ENCODE measurements at regions not wholly inside any gene's neighbourhood (a gene's known extent, or its start where the extent isn't known, plus 50 kb on each side); places are given as distances from the start of the nearest gene placed in this dataset.
"Not testable (repeated sequence)": the region's sequence is repeated elsewhere in the genome, so short reads cannot be mapped to it uniquely, and the experiment has no call there.

DNA sequence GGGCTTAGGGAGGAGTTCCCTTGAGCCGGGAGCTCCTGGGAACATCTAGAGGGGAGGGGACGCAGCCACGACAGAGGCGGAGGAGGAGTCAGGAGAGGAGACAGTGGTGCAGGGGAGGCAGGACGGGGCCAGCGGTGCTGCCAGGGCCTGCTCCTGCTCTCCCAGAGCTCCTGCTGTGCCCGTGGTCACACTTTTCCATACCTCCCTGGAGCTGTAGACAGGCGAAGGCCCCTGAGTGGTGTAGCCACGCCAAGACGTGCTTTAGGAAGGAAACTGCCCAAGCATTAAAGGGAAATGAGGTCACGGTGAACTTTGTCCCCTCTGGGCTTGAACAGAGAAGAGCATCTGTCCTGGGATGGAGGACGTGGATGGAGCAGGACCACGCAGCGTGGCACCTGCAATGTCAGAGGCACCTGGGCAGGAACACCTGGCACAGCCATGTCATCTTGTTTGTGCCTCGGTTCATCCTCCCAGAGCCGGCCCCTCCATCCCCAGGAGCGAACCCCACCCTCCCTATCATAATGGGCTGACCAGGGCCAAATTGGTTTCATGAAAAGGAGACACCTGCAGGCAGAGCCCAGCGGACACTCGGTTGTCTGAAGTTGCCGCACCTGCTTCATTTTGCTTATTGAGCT, 239.5 kb upstream of the SFSWAP start:
- no peaks in the 10 kb centered on the region for H3K27me3 ChIP-seq (ENCODE audit: control insufficient read depth, insufficient read depth, low read length)
- TF ChIP-seq, protein P1, sequence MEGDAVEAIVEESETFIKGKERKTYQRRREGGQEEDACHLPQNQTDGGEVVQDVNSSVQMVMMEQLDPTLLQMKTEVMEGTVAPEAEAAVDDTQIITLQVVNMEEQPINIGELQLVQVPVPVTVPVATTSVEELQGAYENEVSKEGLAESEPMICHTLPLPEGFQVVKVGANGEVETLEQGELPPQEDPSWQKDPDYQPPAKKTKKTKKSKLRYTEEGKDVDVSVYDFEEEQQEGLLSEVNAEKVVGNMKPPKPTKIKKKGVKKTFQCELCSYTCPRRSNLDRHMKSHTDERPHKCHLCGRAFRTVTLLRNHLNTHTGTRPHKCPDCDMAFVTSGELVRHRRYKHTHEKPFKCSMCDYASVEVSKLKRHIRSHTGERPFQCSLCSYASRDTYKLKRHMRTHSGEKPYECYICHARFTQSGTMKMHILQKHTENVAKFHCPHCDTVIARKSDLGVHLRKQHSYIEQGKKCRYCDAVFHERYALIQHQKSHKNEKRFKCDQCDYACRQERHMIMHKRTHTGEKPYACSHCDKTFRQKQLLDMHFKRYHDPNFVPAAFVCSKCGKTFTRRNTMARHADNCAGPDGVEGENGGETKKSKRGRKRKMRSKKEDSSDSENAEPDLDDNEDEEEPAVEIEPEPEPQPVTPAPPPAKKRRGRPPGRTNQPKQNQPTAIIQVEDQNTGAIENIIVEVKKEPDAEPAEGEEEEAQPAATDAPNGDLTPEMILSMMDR (IDR thresholded peaks at IDR 0.05): no peak
- H3K4me1 ChIP-seq: no peaks in the 10 kb centered on the region
- H3K9ac ChIP-seq: no peak overlapping the region
- H2AFZ ChIP-seq: peak overlapping the region; percentile 15
- H3K36me3 ChIP-seq (ENCODE audit: control insufficient read depth, insufficient read depth, low read length): no peaks in the 10 kb centered on the region
- no peak overlapping the region for H3K4me3 ChIP-seq (ENCODE audit: low read depth, low read length)
- no peaks in the 10 kb centered on the region for H3K79me2 ChIP-seq
- H3K27ac ChIP-seq: no peak overlapping the region
- H3K9me3 ChIP-seq (ENCODE audit: control insufficient read depth, low read length): no peaks in the 10 kb centered on the region
- no peak overlapping the region for H3K4me2 ChIP-seq (ENCODE audit: low read length)

DNA sequence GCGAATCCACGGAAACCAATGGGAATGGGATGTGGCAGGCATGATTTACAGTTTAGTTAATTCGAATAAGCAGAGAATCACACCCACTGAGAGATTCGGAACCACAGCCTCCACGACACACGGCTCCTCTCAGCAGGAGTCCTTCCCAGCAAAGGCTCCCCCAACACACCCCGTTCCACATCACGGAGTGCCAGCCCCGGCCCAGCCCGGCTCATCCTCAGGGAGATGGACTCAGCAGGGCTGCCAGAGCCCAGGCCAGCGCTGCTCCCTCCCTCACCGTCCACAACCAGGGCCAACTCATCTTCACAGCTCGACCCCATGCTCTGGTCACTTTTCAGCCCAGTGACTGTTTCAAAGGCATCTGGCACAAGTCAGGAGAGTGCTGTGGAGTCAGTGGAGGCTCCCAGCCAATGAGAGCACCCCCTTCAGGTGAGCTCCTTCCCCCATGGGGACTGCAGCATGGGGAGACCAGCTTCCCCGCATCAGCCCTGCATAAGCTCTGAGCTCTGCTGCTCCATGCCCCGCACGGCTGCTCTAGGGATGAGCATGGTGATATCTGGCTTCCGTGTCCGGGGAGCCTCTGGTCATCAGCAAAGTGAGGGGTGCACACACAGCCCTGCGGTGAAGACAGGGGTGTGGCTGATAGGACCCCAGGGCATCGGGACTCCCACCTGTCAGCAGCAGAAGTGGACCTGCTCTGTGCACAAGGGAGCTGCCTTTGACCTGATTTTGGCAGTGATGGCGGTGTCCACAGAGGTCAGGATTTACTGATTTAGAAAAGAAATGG, 238.8 kb upstream of the SFSWAP start:
- no peaks in the 10 kb centered on the region for H3K36me3 ChIP-seq (ENCODE audit: control insufficient read depth, insufficient read depth, low read length)
- no peaks in the 10 kb centered on the region for H3K9me3 ChIP-seq (ENCODE audit: control insufficient read depth, low read length)
- no peaks in the 10 kb centered on the region for H3K27me3 ChIP-seq (ENCODE audit: control insufficient read depth, insufficient read depth, low read length)
- no peaks in the 10 kb centered on the region for H3K79me2 ChIP-seq
- TF ChIP-seq, protein P1 (IDR thresholded peaks at IDR 0.05): no peak
- no peak overlapping the region for H3K4me3 ChIP-seq (ENCODE audit: low read depth, low read length)
- no peak overlapping the region for H3K27ac ChIP-seq
- no peak overlapping the region for H3K4me2 ChIP-seq (ENCODE audit: low read length)
- H3K9ac ChIP-seq: no peak overlapping the region
- H3K4me1 ChIP-seq: no peaks in the 10 kb centered on the region
- H2AFZ ChIP-seq: no peak overlapping the region

DNA sequence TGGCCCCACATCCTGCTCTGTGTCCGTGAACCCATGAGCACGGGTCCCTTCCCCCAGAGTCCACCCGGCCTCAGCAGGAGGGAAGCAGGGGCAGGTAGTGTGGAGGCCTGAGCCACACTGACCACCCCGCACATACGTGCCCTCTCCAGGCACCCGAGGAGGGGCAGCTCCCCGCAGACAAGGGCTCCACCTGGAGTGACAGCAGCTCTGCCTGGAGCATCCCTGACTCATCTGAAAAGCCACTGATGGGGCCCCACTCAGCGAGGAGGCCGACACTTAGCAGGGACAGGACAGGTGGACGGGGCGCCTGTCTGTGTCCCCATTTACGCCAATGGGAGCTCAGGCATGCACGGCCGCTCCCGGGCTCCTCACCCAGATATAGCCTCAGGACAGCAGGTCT, 237.6 kb upstream of the SFSWAP start:
- Histone ChIP-seq H2AFZ (no peak overlapping the region), H3K27me3 (ENCODE audit: control insufficient read depth, insufficient read depth, low read length) (no peaks in the 10 kb centered on the region), H3K9ac (no peak overlapping the region), H3K79me2 (no peaks in the 10 kb centered on the region), H3K4me2 (ENCODE audit: low read length) (no peak overlapping the region), H3K4me3 (ENCODE audit: low read depth, low read length) (no peak overlapping the region), H3K9me3 (ENCODE audit: control insufficient read depth, low read length) (no peaks in the 10 kb centered on the region), H3K36me3 (ENCODE audit: control insufficient read depth, insufficient read depth, low read length) (no peaks in the 10 kb centered on the region), H3K27ac (no peak overlapping the region), H3K4me1 (no peaks in the 10 kb centered on the region)
- TF ChIP-seq, protein P1 (IDR thresholded peaks at IDR 0.05): no peak

DNA sequence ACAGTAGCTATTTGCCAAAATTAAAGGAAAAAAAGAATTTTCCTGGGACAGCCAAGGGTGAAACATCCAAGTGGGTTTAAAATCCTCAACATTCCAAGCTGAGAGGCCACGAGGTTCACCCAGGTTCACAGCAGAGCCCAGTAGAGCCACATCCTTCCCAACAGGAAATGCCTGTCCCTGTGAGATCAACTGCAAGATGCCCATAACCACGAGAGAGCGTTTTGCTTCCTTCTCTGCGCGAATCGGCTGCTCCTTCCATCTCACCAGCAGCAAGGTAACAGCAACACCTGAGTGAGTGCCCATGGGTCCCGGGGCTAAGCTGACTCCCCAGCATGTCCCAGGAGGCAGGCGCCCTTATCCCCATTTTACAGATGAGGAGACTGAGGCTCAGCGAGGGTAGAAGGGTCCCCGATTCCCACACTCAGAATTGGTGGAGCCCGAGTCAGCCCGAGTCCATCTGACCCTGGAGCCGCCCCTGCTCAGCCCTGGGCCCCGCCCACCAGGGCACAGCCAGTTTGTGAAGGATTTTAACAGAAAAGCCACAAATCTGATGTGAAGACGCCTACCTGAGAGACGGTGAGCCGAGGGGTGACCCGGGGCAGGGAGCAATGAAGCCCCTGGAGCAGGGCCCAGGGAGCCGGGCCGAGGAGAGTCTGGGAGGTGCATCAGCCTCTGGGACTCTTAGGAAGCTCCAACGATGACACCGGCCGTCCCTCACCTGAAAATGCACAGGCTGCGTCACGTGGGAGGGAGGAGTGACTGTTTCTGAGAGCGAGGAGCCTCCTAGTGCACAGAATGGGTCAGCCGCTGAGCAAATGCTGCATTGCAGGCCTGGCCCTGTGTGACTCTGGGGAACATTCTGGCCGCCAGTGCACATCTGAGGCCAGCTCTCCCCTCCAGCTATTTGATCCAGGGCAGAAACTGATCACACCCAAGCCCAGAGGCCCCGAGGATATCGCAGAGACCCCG, 236.9 kb upstream of the SFSWAP start:
- TF ChIP-seq, protein P1 (IDR thresholded peaks at IDR 0.05): no peak
- H2AFZ ChIP-seq: no peak overlapping the region
- H3K4me1 ChIP-seq: no peaks in the 10 kb centered on the region
- no peaks in the 10 kb centered on the region for H3K9me3 ChIP-seq (ENCODE audit: control insufficient read depth, low read length)
- no peak overlapping the region for H3K4me3 ChIP-seq (ENCODE audit: low read depth, low read length)
- no peak overlapping the region for H3K27ac ChIP-seq
- H3K9ac ChIP-seq: no peak overlapping the region
- no peaks in the 10 kb centered on the region for H3K79me2 ChIP-seq
- no peaks in the 10 kb centered on the region for H3K36me3 ChIP-seq (ENCODE audit: control insufficient read depth, insufficient read depth, low read length)
- no peaks in the 10 kb centered on the region for H3K27me3 ChIP-seq (ENCODE audit: control insufficient read depth, insufficient read depth, low read length)
- H3K4me2 ChIP-seq (ENCODE audit: low read length): no peak overlapping the region

DNA sequence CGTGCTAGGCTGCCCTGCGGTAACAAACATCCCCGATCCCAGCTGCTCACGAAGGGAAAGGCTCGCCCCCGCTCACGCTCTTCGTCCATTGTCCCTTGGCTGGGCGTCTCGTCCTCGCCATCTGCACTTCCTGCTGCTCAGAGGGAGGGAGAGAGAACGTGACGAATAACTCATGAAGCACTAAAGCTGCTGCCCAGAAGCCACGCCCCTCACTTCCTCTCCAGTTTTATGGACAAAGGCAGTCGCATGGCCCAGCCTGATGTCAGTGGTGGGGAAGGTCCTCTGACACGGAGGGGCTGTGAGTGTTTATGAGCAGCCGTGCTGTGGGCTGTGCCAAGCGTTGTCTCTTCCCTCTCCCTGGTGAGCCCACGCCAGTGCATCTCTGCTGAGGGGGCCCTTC, 235.9 kb upstream of the SFSWAP start:
- not testable (repeated sequence) for H3K9ac ChIP-seq; H3K79me2 ChIP-seq; H3K27me3 ChIP-seq (ENCODE audit: control insufficient read depth, insufficient read depth, low read length)

More for the DNA sequence above, 235.9 kb upstream of the SFSWAP start:
- H3K36me3 ChIP-seq (ENCODE audit: control insufficient read depth, insufficient read depth, low read length); H3K27ac ChIP-seq; H3K4me1 ChIP-seq; H3K9me3 ChIP-seq (ENCODE audit: control insufficient read depth, low read length); H2AFZ ChIP-seq; H3K4me2 ChIP-seq (ENCODE audit: low read length); H3K4me3 ChIP-seq (ENCODE audit: low read depth, low read length): not testable (repeated sequence)

Data from parathyroid adenoma (tissue), 2 donors.